Dermis microvascular lymphatic vessel endothelial cell (primary cell): ENCODE measurements at regions not wholly inside any gene's neighbourhood (a gene's known extent, or its start where the extent isn't known, plus 50 kb on each side); places are given as distances from the start of the nearest gene placed in this dataset.
A peak's percentile ranks its signal among the peaks of the same experiment; 100 is the strongest.
"Not testable (repeated sequence)": the region's sequence is repeated elsewhere in the genome, so short reads cannot be mapped to it uniquely, and the experiment has no call there.

Experiments
- DNase-seq, 2 donors: peaks; one replicate each; pipeline versions ENCODE4 v3.0.0 to v3.0.0-alpha.2; 2010; ENCODE audit warnings: low read depth in 2 of 2

- no peak for DNase-seq
Observed at GRCh38 chr1:74943046-74943445, 191.1 kb upstream of the LHX8 start.

- DNase-seq, result no peak
Observed at GRCh38 chr1:74946388-74946787, 187.8 kb upstream of the LHX8 start.

GRCh38 chr1:74949348-74949747 lies 184.8 kb upstream of the LHX8 start:
- DNase-seq, result not testable (repeated sequence)

- DNase-seq, result not testable (repeated sequence)
Observed at GRCh38 chr1:74951981-74952380, 182.2 kb upstream of the LHX8 start.

- DNase-seq, result no peak
Observed at GRCh38 chr1:74952786-74953185, 181.4 kb upstream of the LHX8 start.

- no peak for DNase-seq
Observed at GRCh38 chr1:74953622-74954021, 180.6 kb upstream of the LHX8 start.

GRCh38 chr1:74963120-74963519 lies 171.1 kb upstream of the LHX8 start:
- DNase-seq, result no peak

GRCh38 chr1:74964508-74965102 lies 169.6 kb upstream of the LHX8 start:
- peak; percentile 9 to 28 for DNase-seq

- no peak for DNase-seq
Observed at GRCh38 chr1:74969566-74970135, 164.5 kb upstream of the LHX8 start.

GRCh38 chr1:74971982-74972381 lies 162.2 kb upstream of the LHX8 start:
- no peak for DNase-seq

GRCh38 chr1:74976491-74976890 lies 157.7 kb upstream of the LHX8 start:
- no peak for DNase-seq

GRCh38 chr1:74992448-74992847 lies 141.7 kb upstream of the LHX8 start:
- not testable (repeated sequence) for DNase-seq

- DNase-seq, result no peak
Observed at GRCh38 chr1:74995821-74996220, 138.4 kb upstream of the LHX8 start.

GRCh38 chr1:75010547-75010946 lies 123.6 kb upstream of the LHX8 start:
- no peak for DNase-seq

GRCh38 chr1:75014250-75014649 lies 119.9 kb upstream of the LHX8 start:
- DNase-seq, result no peak

- no peak for DNase-seq
Observed at GRCh38 chr1:75023005-75023404, 111.2 kb upstream of the LHX8 start.

GRCh38 chr1:75034376-75034775 lies 99.8 kb upstream of the LHX8 start:
- no peak for DNase-seq

- DNase-seq, result no peak
Observed at GRCh38 chr1:75035536-75035935, 98.7 kb upstream of the LHX8 start.

- DNase-seq, result peak in 1 of 2 donors; percentile 3
Observed at GRCh38 chr1:75053207-75053606, 81.0 kb upstream of the LHX8 start.

- DNase-seq, result no peak
Observed at GRCh38 chr1:75058424-75058823, 75.8 kb upstream of the LHX8 start.

GRCh38 chr1:75062111-75062510 lies 72.1 kb upstream of the LHX8 start:
- DNase-seq, result no peak

- DNase-seq, result no peak
Observed at GRCh38 chr1:75067975-75068374, 66.2 kb upstream of the LHX8 start.

GRCh38 chr1:75074831-75075395 lies 59.3 kb upstream of the LHX8 start:
- DNase-seq, result no peak
